Right lobe of liver (tissue), 6 donors: ENCODE measurements at regions not wholly inside any gene's neighbourhood (a gene's known extent, or its start where the extent isn't known, plus 50 kb on each side); places are given as distances from the start of the nearest gene placed in this dataset.

Source experiments
- ATAC-seq, 4 donors: fragments of 200-7000 bp; cut with Tn5 transposase; one replicate each; pipeline ENCODE4 v1.9.1; 2020; ENCODE audit warnings: mild to moderate bottlenecking in 4 of 4, moderate library complexity in 4 of 4
- DNase-seq, 3 donors: peaks; one replicate each; pipeline ENCODE4 v3.0.0-alpha.2; 2020
- H3K27ac ChIP-seq, 3 donors: fragments of 200-600 bp; one replicate each; pipeline ENCODE4 v1.8.0; 2022
- H3K27me3 ChIP-seq, 2 donors: fragments of 200-600 bp; one replicate each; pipeline ENCODE4 v1.8.0; 2022
- H3K36me3 ChIP-seq, 4 donors: fragments of 200-600 bp; sonication (generic) in 1 of 4; one replicate each; pipeline versions ENCODE4 v1.5.1 to v1.8.0; 2017 to 2022; ENCODE audit warnings: control low read depth in 1 of 4
- H3K4me1 ChIP-seq, 4 donors: fragments of 200-600 bp; sonication (generic) in 1 of 4; one replicate each; pipeline versions ENCODE4 v1.5.1 to v1.8.0; 2017 to 2022; ENCODE audit warnings: control low read depth in 1 of 4
- H3K4me3 ChIP-seq, 3 donors: fragments of 200-600 bp; one replicate each; pipeline ENCODE4 v1.8.0; 2022
- H3K9me3 ChIP-seq, 4 donors: fragments of 200-600 bp; sonication (generic) in 1 of 4; one replicate each; pipeline versions ENCODE4 v1.5.1 to v1.8.0; 2017 to 2022; ENCODE audit warnings: control low read depth in 1 of 4
- CTCF ChIP-seq, 4 donors: fragments of 200-600 bp in 3 of 4; fragments of 450-650 bp in 1 of 4; IDR thresholded peaks; one replicate each; pipeline versions ENCODE4 v1.5.1 to v1.8.0; 2016 to 2022; ENCODE audit warnings: antibody characterized with exemption in 4 of 4, mild to moderate bottlenecking in 2 of 4
- POLR2A ChIP-seq: fragments of 450-650 bp; IDR thresholded peaks from one replicate; pipeline ENCODE4 v1.6.1; 2017; ENCODE audit warnings: antibody characterized with exemption, mild to moderate bottlenecking
- WGBS: methylation state at CpG from one replicate; pipeline ENCODE4 v1.1.6; 2018; ENCODE audit warnings: low coverage, low lambda C conversion rate; ENCODE audit not compliant: insufficient coverage; ENCODE audit errors: missing lambda C conversion rate; 5-methylcytosine and 5-hydroxymethylcytosine counted together
- intact Hi-C, 2 donors: fragments of 100-400 bp; cut with DNase I; formaldehyde crosslinking; loops; one replicate each; pipeline versions ENCODE4 v1.11.2 to v1.14.1; 2022
- donor health status: DM: no; HTN: yes; CAD: no.
- donor health status: DM: no; HTN: no; CAD: no.
- donor health status: DM: no; HTN: no; CAD: no.
- donor health status: DM: no; HTN: yes; CAD: no.
- donor health status: DM: no; HTN: yes; CAD: no.

GRCh38 chr13:33746867-33747266 lies 71.1 kb upstream of the RFC3 start:
- Histone ChIP-seq H3K36me3 (no peaks in the 10 kb centered on the region), H3K9me3 (no peaks in the 10 kb centered on the region), H3K4me1 (peaks cover 0 to 12% (median 4%) of the 10 kb centered on the region in 4 donors), H3K27me3 (no peaks in the 10 kb centered on the region), H3K27ac (no peak overlapping the region), H3K4me3 (no peak overlapping the region)
- TF ChIP-seq POLR2A (no peak), CTCF (IDR thresholded peaks at IDR 0.05) (no peak)
- no peak for DNase-seq
- WGBS: 97% methylated on average over 2 of the region's 2 CpGs
- intact Hi-C loops: no loop called here
- ATAC-seq: no peak

GRCh38 chr13:33751151-33751550 lies 66.8 kb upstream of the RFC3 start:
- ATAC-seq (no peak), DNase-seq (no peak)
- H3K4me3 ChIP-seq: no peak overlapping the region
- TF ChIP-seq CTCF (IDR thresholded peaks at IDR 0.05) (no peak), POLR2A (no peak)
- H3K27ac ChIP-seq: no peak overlapping the region
- no peaks in the 10 kb centered on the region for H3K27me3 ChIP-seq
- intact Hi-C loops: no loop called here
- 50% methylated on average over 2 of the region's 2 CpGs for WGBS
- no peaks in the 10 kb centered on the region for H3K36me3 ChIP-seq
- no peaks in the 10 kb centered on the region for H3K9me3 ChIP-seq
- peaks cover 0 to 1% (median 0%) of the 10 kb centered on the region in 4 donors for H3K4me1 ChIP-seq

GRCh38 chr13:33752094-33752493 lies 65.9 kb upstream of the RFC3 start:
- DNase-seq (no peak), ATAC-seq (no peak)

GRCh38 chr13:33752597-33752996 lies 65.4 kb upstream of the RFC3 start:
- no peak overlapping the region for H3K27ac ChIP-seq
- H3K27me3 ChIP-seq: no peaks in the 10 kb centered on the region
- H3K4me1 ChIP-seq: no peaks in the 10 kb centered on the region
- no peak overlapping the region for H3K4me3 ChIP-seq
- no peak for ATAC-seq
- no peak for TF ChIP-seq CTCF (IDR thresholded peaks at IDR 0.05)
- no peak for TF ChIP-seq POLR2A
- no peaks in the 10 kb centered on the region for H3K36me3 ChIP-seq
- 88% methylated on average over 6 of the region's 6 CpGs for WGBS
- intact Hi-C loops: no loop called here
- H3K9me3 ChIP-seq: no peaks in the 10 kb centered on the region
- no peak for DNase-seq

More at GRCh38 chr13:33752094-33752493, 65.9 kb upstream of the RFC3 start:
- Histone ChIP-seq H3K27me3 (no peaks in the 10 kb centered on the region), H3K4me1 (no peaks in the 10 kb centered on the region), H3K4me3 (no peak overlapping the region), H3K36me3 (no peaks in the 10 kb centered on the region), H3K27ac (no peak overlapping the region), H3K9me3 (no peaks in the 10 kb centered on the region)
- no peak for TF ChIP-seq POLR2A
- TF ChIP-seq CTCF (IDR thresholded peaks at IDR 0.05): no peak
- intact Hi-C loops: no loop called here

- TF ChIP-seq POLR2A (no peak), CTCF (IDR thresholded peaks at IDR 0.05) (no peak)
- no peaks in the 10 kb centered on the region for H3K36me3 ChIP-seq
- H3K4me1 ChIP-seq: no peaks in the 10 kb centered on the region
- no peaks in the 10 kb centered on the region for H3K9me3 ChIP-seq
- ATAC-seq: no peak
- no peak overlapping the region for H3K27ac ChIP-seq
- intact Hi-C loops: no loop called here
- DNase-seq: no peak
- H3K27me3 ChIP-seq: no peaks in the 10 kb centered on the region
- H3K4me3 ChIP-seq: no peak overlapping the region
- WGBS: 65% methylated on average over 3 of the region's 3 CpGs
Measured at GRCh38 chr13:33756929-33757328, 61.0 kb upstream of the RFC3 start.
